Astrocyte of the spinal cord (primary cell): ENCODE measurements at regions not wholly inside any gene's neighbourhood (a gene's known extent, or its start where the extent isn't known, plus 50 kb on each side); places are given as distances from the start of the nearest gene placed in this dataset.

ENCODE experiments used
- DNase-seq: peaks from one replicate; pipeline ENCODE4 v3.0.0; 2011; ENCODE audit warnings: low read depth, low spot score
- H3K4me3 ChIP-seq: 2 replicates; pipeline ENCODE4 v1.5.1; 2011; ENCODE audit warnings: low read depth, mild to moderate bottlenecking, low read length, moderate library complexity
- in situ Hi-C: cut with HindIII; loops from 2 replicates; pipeline ENCODE4 v1.10.0; 2017; ENCODE audit warnings: low sequenced_read_pairs
- TF ChIP-seq, protein P1 (sequence below): IDR thresholded peaks from 2 replicates; pipeline ENCODE4 v1.5.1; 2012; ENCODE audit warnings: low read depth, mild to moderate bottlenecking, low read length, inconsistent platforms

GRCh38 chr5:6823996-6824395, 110.8 kb downstream of the TENT4A start:
- no peak for DNase-seq
- in situ Hi-C loops = no loop called here
- TF ChIP-seq, protein P1, sequence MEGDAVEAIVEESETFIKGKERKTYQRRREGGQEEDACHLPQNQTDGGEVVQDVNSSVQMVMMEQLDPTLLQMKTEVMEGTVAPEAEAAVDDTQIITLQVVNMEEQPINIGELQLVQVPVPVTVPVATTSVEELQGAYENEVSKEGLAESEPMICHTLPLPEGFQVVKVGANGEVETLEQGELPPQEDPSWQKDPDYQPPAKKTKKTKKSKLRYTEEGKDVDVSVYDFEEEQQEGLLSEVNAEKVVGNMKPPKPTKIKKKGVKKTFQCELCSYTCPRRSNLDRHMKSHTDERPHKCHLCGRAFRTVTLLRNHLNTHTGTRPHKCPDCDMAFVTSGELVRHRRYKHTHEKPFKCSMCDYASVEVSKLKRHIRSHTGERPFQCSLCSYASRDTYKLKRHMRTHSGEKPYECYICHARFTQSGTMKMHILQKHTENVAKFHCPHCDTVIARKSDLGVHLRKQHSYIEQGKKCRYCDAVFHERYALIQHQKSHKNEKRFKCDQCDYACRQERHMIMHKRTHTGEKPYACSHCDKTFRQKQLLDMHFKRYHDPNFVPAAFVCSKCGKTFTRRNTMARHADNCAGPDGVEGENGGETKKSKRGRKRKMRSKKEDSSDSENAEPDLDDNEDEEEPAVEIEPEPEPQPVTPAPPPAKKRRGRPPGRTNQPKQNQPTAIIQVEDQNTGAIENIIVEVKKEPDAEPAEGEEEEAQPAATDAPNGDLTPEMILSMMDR = no peak
- no peak overlapping the region for H3K4me3 ChIP-seq

- in situ Hi-C loops = no loop called here
- TF ChIP-seq, protein P1 = no peak
- DNase-seq = no peak
- no peak overlapping the region for H3K4me3 ChIP-seq
Observed at GRCh38 chr5:6825678-6826244, 112.5 kb downstream of the TENT4A start.

- no peak overlapping the region for H3K4me3 ChIP-seq
- DNase-seq = no peak
- TF ChIP-seq, protein P1 = no peak
- in situ Hi-C loops = no loop called here
Observed at GRCh38 chr5:6826756-6827155, 113.5 kb downstream of the TENT4A start.

DNA sequence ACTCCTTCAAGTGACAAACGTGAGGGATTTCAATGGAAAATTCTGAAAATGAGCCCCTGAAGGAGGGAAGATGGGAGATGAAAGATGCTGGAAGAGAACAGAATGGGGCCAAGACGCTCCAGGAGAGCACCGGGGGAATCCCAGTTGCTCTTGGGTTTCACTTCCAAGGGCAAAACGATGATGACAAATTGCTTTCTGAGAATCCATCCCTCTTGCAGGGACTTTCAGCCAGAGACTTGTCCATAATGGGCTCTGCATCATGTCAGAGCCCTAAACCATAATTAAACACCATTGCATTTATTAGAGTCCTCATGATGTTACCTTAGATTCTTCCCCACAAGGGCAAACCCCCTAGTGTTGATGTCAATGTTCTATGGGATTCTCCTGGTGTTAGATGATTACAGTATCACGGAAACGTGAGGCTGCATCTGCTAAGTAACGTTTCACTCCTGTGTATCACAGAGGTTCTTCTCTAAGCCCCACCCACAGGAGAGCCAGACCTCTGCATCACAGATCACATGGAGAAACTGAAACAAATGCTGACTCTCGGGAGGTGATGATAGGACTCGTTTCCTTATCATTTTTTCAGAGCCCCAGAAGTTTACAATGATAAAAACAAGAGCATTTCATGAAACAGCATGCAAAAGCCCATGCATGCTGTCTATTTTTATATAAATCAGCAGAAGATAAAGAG, 114.4 kb downstream of the TENT4A start:
- TF ChIP-seq, protein P1 = no peak
- in situ Hi-C loops = no loop called here
- DNase-seq = no peak
- no peak overlapping the region for H3K4me3 ChIP-seq

- DNase-seq = no peak
- TF ChIP-seq, protein P1 = no peak
- no peak overlapping the region for H3K4me3 ChIP-seq
- in situ Hi-C loops = no loop called here
Observed at GRCh38 chr5:6829150-6829784, 116.0 kb downstream of the TENT4A start.

DNA sequence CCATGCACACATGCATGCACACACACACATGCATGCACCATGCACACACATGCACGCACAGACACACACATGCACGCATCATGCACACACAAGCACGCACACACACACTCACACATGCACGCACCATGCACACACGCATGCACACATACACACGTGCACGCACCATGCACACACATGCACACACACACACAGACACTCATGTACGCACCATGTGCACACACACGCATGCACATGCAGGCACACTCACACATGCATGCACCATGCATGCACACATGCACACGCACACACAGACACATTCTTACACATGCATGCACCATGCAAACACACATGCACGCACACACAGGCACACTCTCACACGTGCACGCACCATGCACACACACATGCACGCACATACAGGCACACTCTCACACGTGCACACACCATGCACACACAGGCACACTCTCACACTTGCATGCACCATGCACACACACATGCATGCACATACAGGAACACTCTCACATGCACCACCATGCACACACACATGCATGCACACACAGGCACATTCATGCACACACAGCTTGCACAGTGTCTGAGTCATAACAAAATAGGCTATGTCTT, 117.5 kb downstream of the TENT4A start:
- TF ChIP-seq, protein P1 = no peak
- DNase-seq = no peak
- in situ Hi-C loops = no loop called here
- no peak overlapping the region for H3K4me3 ChIP-seq
